NCI-H526 treated with DMSO at 0.1 percent for 48 hours (cell line): ENCODE measurements at regions not wholly inside any gene's neighbourhood (a gene's known extent, or its start where the extent isn't known, plus 50 kb on each side); places are given as distances from the start of the nearest gene placed in this dataset.
A peak's percentile ranks its signal among the peaks of the same experiment; 100 is the strongest.

ENCODE experiments used
- DNase-seq: peaks from one replicate; lab custom pipeline; 2025; lab: John Stamatoyannopoulos, UW

- no peak for DNase-seq
Observed at GRCh38 chr12:105847068-105847467, 291.7 kb downstream of the NUAK1 start.

GRCh38 chr12:105848286-105848685 lies 290.5 kb downstream of the NUAK1 start:
- no peak for DNase-seq

DNA sequence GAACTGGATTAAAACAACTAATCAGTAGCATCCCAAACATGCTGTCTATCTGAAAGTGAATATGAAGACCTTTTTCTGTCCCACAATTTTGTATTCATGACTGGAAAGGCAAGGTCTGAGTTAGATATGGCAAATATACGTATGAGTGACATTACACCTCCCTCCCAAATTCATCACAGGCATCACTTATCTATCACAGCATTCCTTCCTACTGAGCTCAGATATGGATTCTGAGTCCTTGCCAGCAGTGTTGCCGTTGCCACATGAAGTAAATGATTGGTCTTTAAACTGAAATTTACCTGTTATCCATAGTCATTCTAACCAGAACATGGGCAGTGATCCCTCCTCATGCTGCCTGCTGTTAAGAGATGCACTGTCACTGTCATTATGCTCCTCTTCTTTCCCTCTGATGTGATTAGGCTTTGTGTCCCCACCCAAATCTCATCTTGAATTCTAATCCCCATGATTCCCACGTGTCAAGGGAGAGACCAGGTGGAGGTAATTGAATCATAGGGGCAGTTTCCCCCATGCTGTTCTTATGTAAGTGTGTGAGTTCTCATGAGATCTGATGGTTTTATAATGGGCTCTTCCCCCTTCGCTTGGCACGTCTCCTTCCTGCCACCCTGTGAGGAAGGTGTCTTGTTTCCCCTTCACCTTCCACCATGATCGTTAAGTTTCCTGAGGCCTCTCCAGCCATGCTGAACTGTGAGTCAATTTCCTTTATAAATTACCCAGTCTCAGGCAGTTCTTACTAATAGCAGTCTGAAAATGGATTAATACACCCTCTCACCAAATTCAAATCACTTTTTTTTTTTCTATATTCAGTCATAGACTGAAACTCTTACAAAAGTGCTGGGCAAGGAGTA lies 288.4 kb downstream of the NUAK1 start:
- DNase-seq = no peak

DNA sequence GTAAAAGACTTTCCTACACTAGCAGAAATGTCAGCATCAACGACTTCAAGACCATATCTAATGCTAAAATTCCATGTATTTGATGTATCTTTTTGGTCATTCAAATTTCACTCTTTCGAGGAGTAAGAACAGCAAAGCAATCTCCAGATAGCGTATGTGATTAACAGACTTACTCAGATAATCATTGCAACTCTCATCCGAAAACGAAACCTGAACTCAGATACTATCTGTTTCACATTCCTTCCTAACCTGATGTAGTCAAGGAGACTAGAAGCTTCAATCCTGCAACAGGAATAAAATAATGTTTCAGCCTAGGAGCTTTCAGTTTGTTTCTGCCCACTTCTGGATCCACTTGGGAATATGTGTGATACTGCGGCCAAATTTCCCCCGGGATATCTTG lies 286.3 kb downstream of the NUAK1 start:
- DNase-seq = no peak

DNA sequence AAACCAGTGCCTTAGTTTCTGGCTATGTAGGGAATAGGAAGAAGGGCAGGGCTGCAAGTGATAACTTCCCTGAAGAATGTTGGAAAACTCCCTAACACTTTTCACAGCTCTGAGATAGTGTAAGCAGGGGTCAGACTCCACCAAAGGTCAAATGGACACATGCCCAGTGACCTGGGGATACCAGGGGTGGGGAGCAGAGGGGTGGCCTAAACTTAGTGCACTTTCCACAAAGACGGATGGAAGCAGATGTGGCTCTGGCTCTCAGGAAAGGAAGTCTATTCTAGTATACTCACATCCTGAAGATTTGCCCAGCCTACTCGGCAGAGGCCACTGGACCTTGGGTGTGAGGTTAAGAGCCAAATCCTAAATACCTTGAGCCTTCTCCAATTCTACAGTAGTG lies 285.8 kb downstream of the NUAK1 start:
- no peak for DNase-seq

DNA sequence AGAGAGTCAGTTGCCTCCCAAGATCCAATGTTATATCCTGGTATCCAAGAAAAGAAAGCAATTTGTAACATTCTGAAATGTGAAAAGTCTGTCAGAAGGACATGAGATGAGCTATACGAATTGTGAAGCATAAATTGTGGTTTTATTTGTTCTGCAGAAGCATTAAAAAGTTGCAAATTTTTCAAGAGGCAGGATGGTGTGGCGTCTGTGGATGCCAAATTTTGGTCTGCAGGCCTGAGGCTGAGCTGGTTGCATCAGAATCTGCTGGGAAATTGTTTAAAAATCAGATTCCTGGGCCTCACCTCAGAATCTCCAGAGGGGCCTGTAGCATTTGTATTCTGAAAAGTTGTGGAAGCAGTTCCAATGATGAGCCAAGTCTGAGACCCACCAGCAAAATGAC lies 284.7 kb downstream of the NUAK1 start:
- DNase-seq = no peak

- DNase-seq = no peak
Observed at GRCh38 chr12:105855361-105856047, 283.2 kb downstream of the NUAK1 start.

- no peak for DNase-seq
Observed at GRCh38 chr12:105856048-105856405, 282.7 kb downstream of the NUAK1 start.

- DNase-seq = no peak
Observed at GRCh38 chr12:105858981-105859710, 279.6 kb downstream of the NUAK1 start.

DNA sequence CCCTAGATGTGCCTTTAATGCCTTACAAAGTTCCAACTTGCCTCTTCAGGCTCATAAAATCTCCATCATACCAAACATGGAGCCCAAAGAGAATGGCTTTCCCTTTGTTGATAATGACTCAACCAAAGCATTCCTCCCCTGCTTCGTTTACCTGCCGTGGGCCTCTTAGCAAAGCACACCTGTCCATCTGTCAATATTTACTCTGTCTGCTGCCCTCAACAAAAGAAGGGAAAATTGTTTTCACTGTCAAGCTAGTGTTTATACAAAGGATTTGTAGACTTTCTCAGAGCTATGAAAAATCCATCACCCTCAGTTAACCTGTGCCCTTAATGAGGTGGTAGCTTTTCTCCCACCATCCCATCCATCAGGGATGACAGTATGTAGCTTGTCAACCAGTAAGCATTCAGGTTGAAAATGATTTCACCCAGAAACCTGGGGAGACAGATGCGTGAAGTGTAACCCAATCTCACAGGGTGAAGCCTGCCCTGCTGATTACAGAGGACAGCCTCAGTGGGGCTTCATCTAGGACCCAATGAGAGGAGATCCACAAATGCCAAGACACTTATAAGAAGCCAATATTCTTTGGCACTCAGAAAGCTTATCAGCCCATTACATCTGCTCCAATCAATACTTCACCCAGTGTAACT lies 278.1 kb downstream of the NUAK1 start:
- DNase-seq = peak; percentile 65

DNA sequence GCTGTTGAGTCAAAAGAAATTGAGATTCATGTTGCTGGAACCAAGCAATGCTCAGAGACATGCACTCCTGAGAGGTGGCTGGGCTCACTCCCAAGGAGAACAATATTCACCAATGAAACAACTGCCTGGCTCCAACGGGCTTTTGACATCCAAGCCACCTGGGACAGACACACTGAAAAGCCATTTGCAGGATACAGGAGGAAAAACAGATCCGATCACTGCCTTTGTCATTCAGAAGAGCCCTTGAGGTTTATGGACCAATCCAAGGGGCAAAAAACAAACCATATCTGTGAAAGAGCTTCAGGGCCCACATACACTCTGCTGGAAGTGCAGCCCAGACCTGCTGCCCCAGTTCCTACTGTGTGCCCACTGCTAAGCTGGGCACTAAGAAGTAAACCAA lies 277.5 kb downstream of the NUAK1 start:
- no peak for DNase-seq

- no peak for DNase-seq
Observed at GRCh38 chr12:105862163-105862821, 276.5 kb downstream of the NUAK1 start.

DNA sequence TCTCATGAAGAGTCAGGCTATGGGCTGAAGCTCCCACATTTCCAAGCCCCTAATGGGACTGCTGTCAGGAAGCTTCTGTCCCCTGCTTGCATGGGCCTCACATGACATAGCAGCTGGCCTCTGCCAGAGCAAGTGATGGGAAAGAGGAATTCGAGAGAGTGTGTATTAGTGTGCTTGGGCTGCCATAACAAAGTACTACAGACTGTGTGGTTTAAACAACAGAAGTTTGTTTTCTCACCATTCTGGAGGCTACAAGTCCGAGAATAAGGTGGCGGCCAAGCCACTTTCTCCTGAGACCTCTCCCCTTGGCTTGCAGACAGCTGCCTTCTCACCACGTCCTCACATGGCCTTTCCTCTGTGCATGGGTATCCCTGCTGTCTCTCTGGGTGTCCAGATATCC lies 274.4 kb downstream of the NUAK1 start:
- DNase-seq = no peak

- no peak for DNase-seq
Observed at GRCh38 chr12:105864901-105865300, 273.9 kb downstream of the NUAK1 start.

GRCh38 chr12:105865886-105866285 lies 272.9 kb downstream of the NUAK1 start:
- DNase-seq = no peak

DNA sequence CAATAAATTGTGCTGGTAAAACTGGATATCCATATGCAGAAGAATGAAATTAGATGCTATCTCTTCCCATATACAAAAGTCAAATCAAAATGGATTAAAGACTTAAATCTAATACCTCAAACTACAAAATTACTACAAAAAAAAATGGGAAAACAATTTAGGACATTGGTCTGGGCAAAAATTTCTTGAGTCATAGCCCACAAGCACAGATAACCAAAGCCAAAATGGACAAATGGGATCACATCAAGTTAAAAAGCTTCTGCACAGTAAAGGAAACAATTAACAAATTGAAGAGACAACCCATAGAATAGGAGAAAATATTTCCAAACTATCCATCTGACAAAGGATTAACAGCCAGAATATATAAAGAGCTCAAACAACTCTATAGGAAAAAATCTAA lies 264.6 kb downstream of the NUAK1 start:
- DNase-seq = no peak

GRCh38 chr12:105876396-105876927 lies 262.3 kb downstream of the NUAK1 start:
- no peak for DNase-seq

DNA sequence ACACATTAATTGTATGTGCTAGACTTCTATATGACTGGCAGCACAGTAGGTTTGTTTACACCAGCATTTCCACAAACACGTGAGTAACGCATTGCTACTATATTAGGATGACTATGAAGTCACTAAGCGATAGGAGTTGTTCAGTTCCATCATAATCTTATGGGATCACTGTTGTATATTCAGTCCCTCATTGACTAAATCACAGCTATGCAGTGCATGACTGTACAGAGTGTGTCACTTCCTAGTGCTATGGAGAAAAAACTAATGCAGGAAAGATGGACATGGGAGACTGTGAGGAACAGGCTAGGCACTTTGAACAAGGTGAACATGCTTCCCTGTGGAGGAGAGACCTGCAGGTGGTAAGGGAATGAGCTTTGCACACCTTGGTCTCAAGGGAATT lies 259.8 kb downstream of the NUAK1 start:
- DNase-seq = no peak

DNA sequence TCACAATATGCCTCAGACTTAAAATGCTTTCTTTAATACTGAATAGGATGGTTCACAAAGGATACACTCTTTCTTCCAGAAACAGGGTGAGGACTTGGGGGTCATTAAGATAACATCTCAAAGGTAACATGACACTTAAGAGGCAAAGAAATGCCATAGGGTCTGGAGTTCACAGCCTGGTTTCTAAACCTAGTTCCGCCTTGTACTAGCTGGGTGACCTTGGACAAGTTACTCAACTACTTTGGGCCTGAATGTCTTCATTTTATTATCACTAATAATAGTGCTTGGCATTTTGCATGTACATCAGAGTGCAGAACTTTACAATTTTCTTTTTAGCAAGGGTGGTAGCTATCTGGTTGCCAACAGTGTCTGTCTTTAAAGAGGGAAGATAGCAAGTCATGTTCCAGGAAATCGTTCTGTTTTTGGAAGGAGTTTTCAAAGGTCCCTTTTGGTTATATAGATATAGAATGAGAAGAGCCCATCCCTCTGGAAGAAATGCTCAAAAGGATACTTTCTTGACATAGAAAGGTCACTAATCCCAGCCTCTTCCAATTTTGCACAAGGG lies 257.8 kb downstream of the NUAK1 start:
- no peak for DNase-seq

DNA sequence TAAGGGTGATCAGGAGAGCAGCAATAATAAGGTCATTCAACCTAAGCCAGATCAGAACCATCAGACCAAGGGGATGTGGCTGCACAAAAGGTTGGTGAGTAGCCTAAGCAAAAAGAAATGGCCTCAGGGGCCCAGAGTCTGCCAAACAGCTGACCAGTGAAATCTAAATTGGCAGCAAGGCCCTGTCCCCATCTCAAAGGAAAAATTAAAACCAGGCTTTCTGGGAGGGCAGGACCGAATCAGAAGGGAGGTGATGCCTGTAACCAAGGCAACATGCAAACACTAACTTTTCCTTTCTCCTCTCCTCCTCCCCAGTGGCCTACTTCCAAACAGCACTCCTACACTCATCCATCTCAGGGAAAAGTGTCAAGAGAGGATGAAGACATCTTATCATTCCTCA lies 256.4 kb downstream of the NUAK1 start:
- no peak for DNase-seq

DNA sequence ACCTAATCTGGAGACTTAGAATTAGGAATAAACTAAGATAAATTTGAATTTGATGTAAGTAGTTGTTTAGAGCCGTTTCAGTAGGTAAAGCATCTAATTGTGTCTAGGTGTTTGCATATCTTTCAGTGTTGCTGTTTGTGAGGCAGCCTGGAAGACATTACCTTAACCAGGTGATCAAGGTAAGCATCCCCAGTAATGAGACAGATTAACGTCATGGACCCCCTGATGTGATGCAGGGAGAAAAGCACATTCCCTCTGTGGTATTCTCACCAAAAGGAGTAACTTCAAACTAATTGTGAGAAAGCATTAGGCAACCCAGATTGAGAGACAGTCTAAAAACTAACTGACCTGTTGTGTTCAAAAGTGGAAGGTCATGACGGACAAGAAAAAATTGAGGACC lies 251.6 kb downstream of the NUAK1 start:
- no peak for DNase-seq
